ENCODE measurements at regions not wholly inside any gene's neighbourhood (a gene's known extent, or its start where the extent isn't known, plus 50 kb on each side); places are given as distances from the start of the nearest gene placed in this dataset.
A peak's percentile ranks its signal among the peaks of the same experiment; 100 is the strongest.

DNA sequence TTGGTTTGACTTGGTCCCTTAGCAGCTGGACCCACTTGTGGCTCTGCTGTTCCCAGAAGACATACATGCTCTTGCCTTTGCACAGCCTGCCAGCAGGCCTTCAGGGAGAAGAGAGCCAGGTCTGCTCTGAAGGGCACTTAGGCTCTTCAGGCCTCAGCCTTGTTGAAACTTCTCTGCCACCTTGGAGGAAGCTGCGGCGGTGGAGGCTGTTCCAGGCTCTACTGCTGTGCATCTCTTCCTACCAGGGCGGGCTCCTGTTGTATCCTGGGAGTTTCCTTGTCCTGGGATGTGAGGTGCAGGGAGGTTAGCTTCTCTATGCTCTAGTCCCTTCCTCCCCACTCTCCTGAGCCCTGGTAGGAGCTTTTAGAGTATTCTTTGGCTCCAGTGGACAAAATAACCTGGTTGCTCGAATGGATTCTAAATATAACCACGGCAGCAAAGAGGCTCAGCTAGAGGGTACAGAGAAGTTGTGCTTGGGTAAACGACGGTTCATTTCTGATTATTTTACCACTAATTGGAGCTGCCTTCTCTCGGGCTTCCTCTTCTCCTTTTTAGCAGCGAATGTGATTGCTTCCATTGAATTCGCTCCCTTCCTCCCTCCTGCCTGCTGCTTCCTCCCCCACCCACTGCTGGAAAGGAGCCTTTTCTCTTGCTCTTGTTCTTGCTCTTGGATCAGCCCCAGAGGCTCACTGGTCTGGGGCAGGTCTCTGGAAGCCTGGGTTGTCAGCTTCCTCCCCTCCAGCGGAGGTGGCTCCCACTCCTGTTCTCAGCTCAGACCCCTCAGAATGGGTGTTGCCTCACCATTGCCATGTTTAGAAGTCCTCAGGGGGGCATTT is 126.6 kb upstream of the CACNA1E start:
- DNase-seq (ENCODE audit: extremely low spot score, insufficient read length, low read depth) (no peak), FAIRE-seq (no peak)

DNA sequence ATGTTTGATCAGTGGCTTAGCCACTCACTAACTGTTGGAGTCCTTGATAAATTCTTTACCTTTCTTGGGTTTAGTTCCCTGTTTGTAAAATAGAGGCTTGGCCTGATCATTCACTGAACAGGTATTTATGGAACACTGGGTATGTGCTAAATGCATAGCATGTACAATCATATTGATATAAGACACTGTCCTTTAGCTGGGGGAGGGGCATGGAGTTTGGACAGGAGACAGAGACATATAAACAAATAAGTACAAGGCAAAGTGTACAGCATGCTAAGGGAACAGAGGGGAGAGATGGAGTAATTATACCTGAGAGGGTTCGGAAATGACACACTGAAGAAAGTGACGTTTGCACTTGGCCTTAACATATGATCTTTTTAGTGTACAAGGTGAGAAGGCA is 124.3 kb upstream of the CACNA1E start:
- DNase-seq (ENCODE audit: extremely low spot score, insufficient read length, low read depth) (no peak), FAIRE-seq (no peak)

DNA sequence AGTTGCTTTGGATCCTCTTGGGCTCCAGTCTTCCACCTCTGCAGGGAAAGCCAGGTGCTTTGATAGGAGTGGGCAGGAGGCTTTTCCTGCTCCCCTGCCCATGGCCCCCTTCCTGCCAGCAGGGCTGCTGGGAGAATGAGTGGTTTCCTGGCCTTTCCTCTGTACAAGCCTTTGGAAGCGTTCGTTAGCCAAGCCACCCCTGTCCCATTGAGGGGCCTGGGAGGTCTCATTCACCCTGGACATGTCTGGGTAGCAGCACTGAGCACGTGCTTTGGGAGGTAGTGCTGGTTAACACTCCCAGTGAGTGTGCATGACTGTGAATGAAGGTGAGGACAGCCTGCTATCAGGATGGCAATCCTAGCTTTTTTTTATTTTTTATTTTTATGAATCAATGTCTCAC is 118.5 kb upstream of the CACNA1E start:
- DNase-seq (ENCODE audit: extremely low spot score, insufficient read length, low read depth) (no peak), FAIRE-seq (no peak)

DNA sequence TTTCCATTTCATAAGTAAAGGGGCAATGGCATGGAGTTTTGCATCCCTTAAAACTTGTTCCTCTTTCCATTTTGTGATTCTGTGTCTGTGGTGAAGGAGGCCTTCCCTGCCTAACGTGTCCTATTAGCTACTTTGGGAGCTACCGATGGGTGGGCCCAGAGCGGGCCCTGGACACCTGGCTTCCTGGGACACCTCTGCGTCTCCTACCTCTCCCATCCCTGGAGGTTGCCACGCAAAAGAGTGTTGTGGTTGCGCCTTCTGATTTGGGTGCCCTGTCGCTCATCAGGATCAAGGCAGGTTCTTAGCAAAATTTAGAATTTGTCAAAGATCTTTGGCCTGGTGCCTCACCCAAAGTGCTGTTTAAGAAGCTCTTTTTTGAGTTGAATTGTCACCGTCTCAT is 116.4 kb upstream of the CACNA1E start:
- no peak for DNase-seq (ENCODE audit: extremely low spot score, insufficient read length, low read depth)
- no peak for FAIRE-seq

DNA sequence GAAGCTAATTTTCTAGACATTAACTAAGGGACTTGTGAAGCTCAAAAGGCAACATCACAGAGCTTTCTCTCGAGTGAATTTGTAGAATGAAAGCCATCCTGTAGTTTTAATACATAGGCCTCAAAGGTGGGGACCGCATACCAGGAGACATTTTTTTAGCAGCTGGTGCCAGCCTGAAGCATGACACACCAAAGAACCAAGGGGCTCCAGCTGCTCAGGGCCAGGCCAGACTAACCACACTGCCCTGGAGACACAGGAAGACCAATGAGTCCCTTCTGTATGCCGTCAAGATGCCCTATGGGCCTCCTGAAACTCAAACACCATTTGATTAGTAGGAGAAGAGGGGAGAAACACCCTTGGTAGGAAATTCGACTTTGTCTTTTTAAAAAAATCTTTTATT is 113.9 kb upstream of the CACNA1E start:
- FAIRE-seq (no peak), DNase-seq (ENCODE audit: extremely low spot score, insufficient read length, low read depth) (no peak)

DNA sequence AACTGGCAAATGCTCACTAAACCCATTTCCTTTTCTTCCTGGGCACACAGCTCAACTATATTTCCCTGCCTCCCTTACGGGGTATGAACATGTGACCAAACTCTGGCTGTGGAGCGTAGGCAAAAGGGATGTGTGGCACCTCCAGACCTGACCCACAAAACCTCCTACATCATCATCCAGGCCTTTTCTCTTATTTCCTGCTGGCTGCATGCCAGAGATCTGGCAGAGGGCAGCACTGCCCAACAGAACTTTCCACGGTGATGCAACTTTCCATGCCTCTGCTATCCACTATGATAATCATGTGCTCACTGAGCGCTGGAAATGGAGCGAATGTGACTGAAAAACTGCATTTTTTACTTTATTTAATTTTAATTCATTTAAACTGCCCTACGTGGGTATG is 99.6 kb upstream of the CACNA1E start:
- no peak for DNase-seq (ENCODE audit: extremely low spot score, insufficient read length, low read depth)
- no peak for FAIRE-seq

DNA sequence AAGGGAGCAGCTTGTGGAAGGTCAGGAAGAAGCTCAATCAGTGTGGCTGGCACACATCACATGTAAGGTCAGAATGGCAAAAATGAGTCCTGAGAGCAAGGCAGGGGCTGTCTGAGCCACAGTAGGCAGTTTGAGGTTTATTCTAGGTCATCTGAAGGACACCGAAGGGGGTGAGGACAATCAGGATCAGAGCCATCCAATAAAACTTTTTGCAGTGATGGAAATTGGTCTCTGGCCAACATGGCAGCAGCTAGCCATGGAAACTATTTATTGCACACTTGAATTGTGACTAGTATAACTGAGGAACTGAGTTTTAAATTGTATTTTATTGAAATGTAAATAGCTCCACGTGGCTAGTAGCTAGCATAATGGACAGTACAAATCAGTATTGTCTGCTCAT is 97.0 kb upstream of the CACNA1E start:
- FAIRE-seq = no peak
- no peak for DNase-seq (ENCODE audit: extremely low spot score, insufficient read length, low read depth)

DNA sequence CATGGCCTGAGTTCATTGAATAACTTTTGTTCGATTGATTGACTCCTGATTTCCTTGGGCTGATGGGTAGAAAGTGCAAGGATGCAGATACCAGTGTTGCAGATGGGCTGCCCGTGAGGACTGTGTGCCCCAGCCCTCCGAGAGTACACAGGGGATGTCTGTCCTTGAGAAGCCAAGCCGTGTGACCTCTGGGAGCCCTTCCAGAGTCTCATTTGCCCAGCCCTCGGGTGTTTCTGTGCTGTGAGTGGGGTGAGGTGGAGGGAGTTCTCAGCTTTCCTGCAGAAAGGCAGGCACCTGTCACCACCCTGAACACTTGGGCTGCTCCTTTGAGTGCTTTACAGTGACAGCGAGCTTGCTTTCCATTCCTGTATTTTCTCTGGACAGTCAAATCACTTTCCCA is 96.4 kb upstream of the CACNA1E start:
- DNase-seq (ENCODE audit: extremely low spot score, insufficient read length, low read depth) (no peak), FAIRE-seq (no peak)

DNA sequence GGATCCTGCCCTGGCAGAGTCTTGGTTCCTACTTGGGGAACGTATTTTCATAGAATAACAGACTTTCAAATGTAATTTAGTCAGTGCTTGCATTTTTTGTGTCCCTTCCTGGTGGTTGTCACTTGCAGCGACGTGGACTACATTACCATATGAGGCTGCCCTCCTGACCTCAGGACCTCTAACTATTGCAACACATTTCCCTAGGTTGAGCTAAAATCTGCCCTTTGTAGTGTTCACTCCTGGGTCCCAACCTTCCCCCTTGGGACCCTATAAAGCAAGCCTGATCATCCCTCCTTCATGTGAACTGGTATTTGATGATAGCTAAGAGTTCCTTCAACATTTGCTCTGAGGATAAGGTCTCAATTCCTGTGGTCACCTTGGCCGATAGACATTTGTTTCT is 95.6 kb upstream of the CACNA1E start:
- FAIRE-seq = no peak

DNA sequence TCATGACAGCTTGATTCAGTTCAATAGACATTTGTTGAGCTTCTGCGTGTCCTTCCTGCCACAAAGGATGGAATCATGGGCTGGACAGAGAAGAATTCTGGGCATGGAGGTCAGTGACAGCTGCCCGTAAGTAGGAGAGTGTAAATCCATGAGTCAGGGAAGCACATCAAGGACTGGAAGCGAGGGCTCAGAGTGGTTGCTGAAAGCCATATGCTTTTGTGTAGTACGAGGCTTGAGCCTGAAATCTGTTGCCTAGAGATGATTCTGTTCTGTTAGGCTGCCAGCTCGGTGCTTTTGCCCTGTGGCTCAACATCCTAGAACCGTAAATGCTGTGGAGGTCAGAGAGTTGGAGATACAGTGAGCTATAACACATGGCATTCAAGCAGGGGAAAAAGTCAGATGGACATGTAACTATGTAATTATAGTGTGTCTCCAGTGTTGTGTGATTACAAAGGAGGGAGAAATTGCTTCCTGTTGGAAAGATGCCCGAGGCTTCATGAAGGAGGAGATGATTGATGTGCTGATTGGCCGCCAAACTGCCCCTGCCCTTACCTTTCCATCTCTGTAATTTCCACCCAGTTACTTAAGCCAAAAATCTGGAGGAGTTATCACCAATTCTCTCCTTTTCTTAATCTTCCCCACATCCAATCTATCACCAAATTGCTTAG is 92.8 kb upstream of the CACNA1E start:
- no peak for DNase-seq (ENCODE audit: extremely low spot score, insufficient read length, low read depth)
- no peak for FAIRE-seq

More for the DNA sequence above, 95.6 kb upstream of the CACNA1E start:
- DNase-seq (ENCODE audit: extremely low spot score, insufficient read length, low read depth) = no peak

DNA sequence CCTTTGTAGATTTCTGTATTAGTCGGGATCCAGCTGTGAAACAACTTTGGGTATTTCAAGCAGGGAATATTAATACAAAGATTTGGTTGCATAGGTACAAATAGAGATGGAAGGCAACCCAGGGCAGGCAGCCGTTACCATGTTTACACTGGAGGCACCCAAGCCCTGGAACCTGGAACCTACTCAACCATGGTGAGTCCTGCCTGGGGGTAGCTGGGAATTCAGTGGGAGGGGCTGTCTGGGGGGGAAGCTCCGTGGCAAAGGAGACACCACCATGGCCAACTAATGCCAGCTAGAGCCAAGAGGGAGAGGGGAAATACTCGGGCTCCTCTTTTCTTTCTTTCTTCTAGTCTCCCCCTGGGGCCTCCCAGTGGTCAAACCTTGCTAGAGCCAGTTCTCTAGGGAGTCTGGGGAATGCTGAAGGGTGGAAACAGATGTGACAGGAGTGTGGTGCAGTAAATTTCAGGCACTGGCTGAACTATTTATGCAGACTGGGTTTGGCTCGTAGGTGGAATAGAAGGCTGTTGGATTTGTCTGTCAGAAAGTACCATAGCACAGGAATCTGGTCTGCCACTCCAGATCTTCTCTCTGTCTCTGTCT is 91.9 kb upstream of the CACNA1E start:
- DNase-seq (ENCODE audit: extremely low spot score, insufficient read length, low read depth) = no peak
- FAIRE-seq = no peak

DNA sequence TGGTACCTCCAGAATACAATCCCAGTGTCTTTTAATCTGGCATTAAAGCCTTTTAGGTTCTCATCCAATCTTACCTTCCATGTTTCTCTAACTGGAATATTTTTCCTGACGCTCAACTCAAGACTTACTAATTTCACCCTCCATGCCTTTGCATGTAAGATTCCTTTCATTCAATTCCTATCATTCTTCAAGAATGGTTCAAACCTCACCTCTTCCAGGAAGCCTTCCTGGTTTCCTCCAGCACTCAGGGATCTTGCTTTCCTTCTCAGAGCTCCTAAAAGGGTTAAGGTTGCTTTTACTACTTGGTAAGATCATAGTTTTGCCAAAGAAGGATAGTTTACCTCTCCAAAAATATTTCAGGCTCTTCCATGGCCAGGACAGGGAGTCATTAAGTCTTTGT is 91.2 kb upstream of the CACNA1E start:
- FAIRE-seq = no peak
- no peak for DNase-seq (ENCODE audit: extremely low spot score, insufficient read length, low read depth)

DNA sequence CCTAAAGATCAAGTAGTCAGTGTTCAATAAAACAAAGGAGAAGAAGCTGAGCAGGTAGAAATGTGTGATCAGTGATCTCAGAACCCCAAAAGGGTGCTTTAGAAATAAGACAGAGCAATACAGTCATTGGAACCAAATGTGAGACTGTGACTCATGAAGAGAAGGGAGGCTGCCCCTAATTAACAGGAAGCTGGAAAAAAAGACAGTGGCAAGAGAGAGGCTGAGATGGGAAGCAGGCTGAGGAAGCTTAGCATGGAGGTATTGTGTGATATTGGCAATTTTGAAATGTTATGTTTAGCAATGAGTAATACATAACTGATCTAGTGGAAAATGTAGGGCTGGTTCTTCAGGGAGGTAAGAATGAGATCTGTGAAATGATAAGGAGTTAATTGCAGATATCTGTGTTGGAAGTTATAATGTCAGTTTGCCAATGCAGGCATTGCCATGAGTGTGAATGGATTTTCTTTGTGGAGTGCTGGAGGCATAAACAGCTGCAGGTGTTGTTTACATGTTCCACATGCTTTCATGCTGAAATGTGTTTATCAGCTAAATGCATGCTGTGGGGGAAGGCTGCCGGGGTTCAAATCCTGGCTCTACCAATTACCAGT is 90.6 kb upstream of the CACNA1E start:
- DNase-seq (ENCODE audit: extremely low spot score, insufficient read length, low read depth) (no peak), FAIRE-seq (no peak)

DNA sequence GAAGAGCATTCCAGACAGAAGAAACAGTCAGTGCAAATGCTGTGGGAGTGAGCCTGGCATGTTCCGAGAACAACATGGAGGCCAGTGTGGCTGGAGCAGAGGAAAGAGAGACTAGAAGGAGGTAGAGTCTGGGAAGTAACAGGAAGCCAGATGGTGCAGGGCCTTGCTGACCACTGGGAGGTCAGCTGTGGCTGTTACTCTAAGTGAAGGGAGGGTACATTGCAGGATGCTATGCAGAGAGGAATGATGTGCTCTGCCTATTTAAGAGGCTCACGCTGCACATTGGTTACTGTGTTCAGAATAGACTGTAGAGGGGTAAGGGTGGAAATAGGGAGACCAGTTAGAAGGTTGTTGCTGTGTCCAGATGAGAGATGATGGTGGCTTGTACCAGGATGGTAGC is 88.6 kb upstream of the CACNA1E start:
- FAIRE-seq (no peak), DNase-seq (ENCODE audit: extremely low spot score, insufficient read length, low read depth) (no peak)

DNA sequence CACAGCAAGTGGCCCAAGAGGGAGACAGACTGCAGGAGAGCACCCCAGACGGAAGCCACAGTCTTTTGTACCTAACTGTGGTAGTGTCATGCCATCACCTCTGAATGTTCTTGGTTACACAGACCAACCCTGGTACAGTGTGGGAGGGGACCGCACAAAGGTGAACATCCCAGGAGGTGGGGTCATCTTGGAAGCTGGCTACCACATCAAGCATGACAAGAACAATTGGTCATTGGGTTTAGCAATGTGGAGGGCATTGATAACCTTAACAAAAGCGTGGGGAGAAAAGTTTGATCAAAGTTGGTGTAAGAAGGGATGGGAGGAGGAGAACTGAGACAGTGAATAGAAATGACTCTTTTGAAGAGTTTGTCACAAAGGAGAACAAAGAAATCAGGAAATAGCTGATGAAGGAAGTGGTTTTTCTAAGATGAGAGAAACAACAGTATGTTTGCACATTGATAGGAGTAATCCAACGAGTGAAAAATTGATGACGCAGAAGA is 87.1 kb upstream of the CACNA1E start:
- FAIRE-seq (no peak), DNase-seq (ENCODE audit: extremely low spot score, insufficient read length, low read depth) (no peak)

DNA sequence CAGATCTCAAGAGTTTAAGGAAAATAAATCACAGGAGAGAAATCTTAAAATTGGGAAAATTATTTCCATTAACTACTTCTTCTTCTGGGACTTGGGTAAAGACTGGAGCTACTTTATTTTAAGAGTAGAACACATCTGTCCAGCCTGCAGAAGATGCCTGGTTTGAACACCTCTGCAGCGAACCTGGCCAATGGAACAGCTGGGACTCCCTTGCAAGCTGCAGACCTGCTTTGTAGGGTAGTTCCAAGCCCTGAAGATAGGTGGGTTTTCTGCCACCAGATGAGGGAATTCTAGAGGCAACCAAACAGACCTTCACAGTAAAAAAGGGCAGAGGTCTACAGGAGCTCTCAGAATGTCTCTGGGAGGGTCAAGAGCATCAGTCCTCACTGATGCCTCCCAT is 86.5 kb upstream of the CACNA1E start:
- DNase-seq (ENCODE audit: extremely low spot score, insufficient read length, low read depth) (no peak), FAIRE-seq (no peak)

DNA sequence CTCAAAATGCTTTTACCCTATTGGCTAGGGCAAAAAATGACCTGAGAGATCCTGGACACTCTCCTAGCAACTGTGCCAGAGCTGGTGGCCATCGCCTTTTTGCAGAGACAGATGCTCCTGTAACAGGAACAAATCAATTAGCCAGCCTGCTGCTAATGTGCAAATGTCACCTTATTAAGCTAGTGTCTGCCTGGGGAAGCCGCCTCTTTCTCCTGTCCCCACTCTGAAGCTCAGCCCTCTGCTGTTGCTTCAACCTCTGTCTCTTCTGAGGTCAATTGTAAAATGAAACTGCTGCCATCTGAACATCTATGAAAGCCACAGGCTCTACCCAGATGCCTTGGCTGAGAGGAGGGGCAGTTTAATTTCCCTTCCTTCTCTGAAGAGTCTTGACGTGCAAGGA is 85.5 kb upstream of the CACNA1E start:
- DNase-seq (ENCODE audit: extremely low spot score, insufficient read length, low read depth) = peak; percentile 23
- no peak for FAIRE-seq

DNA sequence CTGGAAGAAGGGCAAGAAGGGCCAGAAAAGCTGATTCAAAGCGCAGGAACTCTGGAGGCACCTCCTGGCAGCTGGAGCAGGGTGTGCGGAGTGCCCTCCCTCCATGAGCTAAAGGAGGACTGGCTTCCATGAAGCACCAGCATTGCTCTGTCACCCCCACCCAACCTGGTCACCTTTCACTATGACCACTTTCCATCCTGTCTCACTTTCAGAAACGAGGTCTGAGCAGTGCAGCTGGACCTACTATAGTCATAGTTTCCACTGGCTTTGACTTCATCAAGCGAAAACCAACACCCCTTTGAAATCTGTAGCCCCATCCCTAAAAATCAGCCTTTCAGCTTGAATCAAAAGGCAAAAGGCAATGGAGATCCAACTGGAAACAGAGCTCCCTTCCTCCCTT is 84.8 kb upstream of the CACNA1E start:
- DNase-seq (ENCODE audit: extremely low spot score, insufficient read length, low read depth) = peak; percentile 49
- FAIRE-seq = peak; percentile 93

DNA sequence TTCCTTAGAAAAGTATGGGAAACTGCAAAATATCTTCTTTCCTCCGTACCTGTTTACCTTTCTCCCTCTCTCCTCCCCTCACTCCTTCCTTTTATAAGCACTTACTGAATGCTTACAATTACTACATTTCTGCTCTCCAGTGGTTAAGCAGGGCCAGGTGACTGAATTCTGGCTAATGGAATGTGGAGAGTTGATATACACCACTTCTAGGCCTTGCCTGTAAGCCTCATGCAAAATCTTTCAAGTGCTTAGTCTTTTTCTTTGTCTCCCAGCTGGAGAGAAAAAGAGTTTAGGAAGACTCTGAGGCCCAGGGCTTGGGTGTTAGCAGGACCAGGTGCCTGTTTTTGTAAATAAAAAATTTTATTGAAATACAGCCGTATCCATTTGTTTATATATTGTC is 77.7 kb upstream of the CACNA1E start:
- DNase-seq (ENCODE audit: extremely low spot score, insufficient read length, low read depth) = no peak
- FAIRE-seq = no peak

DNA sequence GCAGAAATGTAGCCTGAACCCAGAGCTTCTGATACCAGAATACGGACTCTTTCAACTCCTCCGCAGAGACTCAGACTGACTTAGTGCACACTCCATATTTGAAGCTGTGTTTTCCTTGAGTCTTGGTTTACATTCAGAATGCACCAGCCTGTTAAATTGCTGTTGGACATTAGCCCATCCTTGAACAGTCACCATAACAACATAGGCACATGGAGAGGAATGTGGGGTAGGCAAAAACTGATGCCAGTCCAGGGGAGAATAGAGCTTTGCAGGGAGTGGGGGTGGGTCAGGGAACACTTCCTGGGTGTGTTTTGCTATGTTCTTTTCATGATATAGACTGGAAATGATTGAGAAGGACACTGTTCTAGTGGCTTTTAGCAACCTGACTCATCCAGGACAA is 76.3 kb upstream of the CACNA1E start:
- FAIRE-seq = no peak
- DNase-seq (ENCODE audit: extremely low spot score, insufficient read length, low read depth) = no peak

DNA sequence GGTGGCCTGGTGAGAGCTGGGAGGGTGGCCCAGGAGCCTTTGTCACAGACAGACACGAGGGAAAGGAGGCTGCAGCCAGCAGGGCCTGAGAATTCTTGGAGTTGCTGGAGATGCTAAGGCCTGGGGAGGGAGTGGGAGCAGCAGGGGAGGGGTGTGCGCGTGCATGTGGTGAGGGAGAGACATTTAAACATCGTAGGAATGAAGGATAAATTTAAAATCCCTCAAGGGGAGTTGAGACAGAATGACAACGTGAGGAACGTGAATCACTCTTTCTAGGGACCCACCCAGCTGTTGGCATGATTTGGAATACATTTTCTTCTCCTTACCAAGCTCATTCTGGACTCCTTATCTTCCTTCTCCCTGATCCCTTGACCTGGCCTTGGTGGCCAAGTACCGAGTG is 73.3 kb upstream of the CACNA1E start:
- FAIRE-seq (no peak), DNase-seq (ENCODE audit: extremely low spot score, insufficient read length, low read depth) (no peak)

Measured in GM18507 (cell line).